Trophoblast cell (in vitro differentiated cells and primary cell): ENCODE measurements at regions not wholly inside any gene's neighbourhood (a gene's known extent, or its start where the extent isn't known, plus 50 kb on each side); places are given as distances from the start of the nearest gene placed in this dataset.
"Not testable (repeated sequence)": the region's sequence is repeated elsewhere in the genome, so short reads cannot be mapped to it uniquely, and the experiment has no call there.

Experiments
- DNase-seq, 2 donors: peaks; one replicate each; pipeline ENCODE4 v3.0.0-alpha.2; 2016
- H2AFZ ChIP-seq: 2 replicates; pipeline ENCODE4 v1.6.1; 2013; ENCODE audit warnings: low read length, moderate library complexity, mild to moderate bottlenecking; ENCODE audit not compliant: insufficient read depth, poor library complexity
- H2AK5ac ChIP-seq: 2 replicates; pipeline ENCODE4 v1.6.1; 2013; ENCODE audit warnings: mild to moderate bottlenecking, low read length
- H2BK120ac ChIP-seq: 2 replicates; pipeline ENCODE4 v1.6.1; 2013; ENCODE audit warnings: low read length, mild to moderate bottlenecking, moderate library complexity; ENCODE audit not compliant: insufficient read depth, poor library complexity
- H2BK12ac ChIP-seq: 2 replicates; pipeline ENCODE4 v1.6.1; 2013; ENCODE audit warnings: mild to moderate bottlenecking, low read length, moderate library complexity
- H2BK5ac ChIP-seq: 2 replicates; pipeline ENCODE4 v1.6.1; 2013; ENCODE audit warnings: low read length, low read depth, moderate library complexity, mild to moderate bottlenecking; ENCODE audit not compliant: poor library complexity
- H3K14ac ChIP-seq: 2 replicates; pipeline ENCODE4 v1.6.1; 2013; ENCODE audit warnings: mild to moderate bottlenecking, low read length
- H3K18ac ChIP-seq: 2 replicates; pipeline ENCODE4 v1.6.1; 2013; ENCODE audit warnings: mild to moderate bottlenecking, low read length
- H3K23ac ChIP-seq: 2 replicates; pipeline ENCODE4 v1.6.1; 2013; ENCODE audit warnings: low read length
- H3K27ac ChIP-seq: 2 replicates; pipeline ENCODE4 v1.5.1; 2013; ENCODE audit warnings: low read depth, mild to moderate bottlenecking, inconsistent platforms, low read length, moderate library complexity
- H3K27me3 ChIP-seq: 2 replicates; pipeline ENCODE4 v1.6.1; 2013; ENCODE audit warnings: inconsistent platforms, mild to moderate bottlenecking, low read length, moderate library complexity; ENCODE audit not compliant: insufficient read depth
- H3K36me3 ChIP-seq, 2 experiments: 1 replicate in 1 of 2; 2 replicates in 1 of 2; pipeline ENCODE4 v1.6.1; 2013; ENCODE audit warnings: low read length in 2 of 2, mild to moderate bottlenecking in 2 of 2, moderate library complexity in 1 of 2; ENCODE audit not compliant: insufficient read depth in 2 of 2, control insufficient read depth in 1 of 2
- H3K4ac ChIP-seq: 2 replicates; pipeline ENCODE4 v1.6.1; 2013; ENCODE audit warnings: low read depth, mild to moderate bottlenecking, low read length, moderate library complexity
- H3K4me1 ChIP-seq, 2 experiments: 1 replicate in 1 of 2; 2 replicates in 1 of 2; pipeline ENCODE4 v1.6.1; 2013; ENCODE audit warnings: low read length in 2 of 2, mild to moderate bottlenecking in 2 of 2, moderate library complexity in 1 of 2; ENCODE audit not compliant: insufficient read depth in 2 of 2, control insufficient read depth in 1 of 2
- H3K4me2 ChIP-seq: 2 replicates; pipeline ENCODE4 v1.6.1; 2013; ENCODE audit warnings: inconsistent platforms, mild to moderate bottlenecking, low read length, moderate library complexity
- H3K4me3 ChIP-seq: 2 replicates; pipeline ENCODE4 v1.5.1; 2013; ENCODE audit warnings: mild to moderate bottlenecking, low read depth, low read length, inconsistent platforms
- H3K79me1 ChIP-seq: one replicate; pipeline ENCODE4 v1.6.1; 2013; ENCODE audit warnings: low read length
- H3K79me2 ChIP-seq: 2 replicates; pipeline ENCODE4 v1.6.1; 2013; ENCODE audit warnings: low read length, mild to moderate bottlenecking; ENCODE audit not compliant: control insufficient read depth, insufficient read depth, poor library complexity
- H3K9ac ChIP-seq: 2 replicates; pipeline ENCODE4 v1.6.1; 2013; ENCODE audit warnings: mild to moderate bottlenecking, low read length
- H3K9me3 ChIP-seq: 2 replicates; pipeline ENCODE4 v1.6.1; 2013; ENCODE audit warnings: low read depth, mild to moderate bottlenecking, control low read depth, inconsistent platforms, low read length; ENCODE audit not compliant: insufficient read depth
- H4K12ac ChIP-seq: 2 replicates; pipeline ENCODE4 v1.6.1; 2013; ENCODE audit warnings: low read depth, mild to moderate bottlenecking, low read length, moderate library complexity
- H4K8ac ChIP-seq: 2 replicates; pipeline ENCODE4 v1.6.1; 2013; ENCODE audit warnings: low read depth, mild to moderate bottlenecking, low read length, moderate library complexity
- H4K91ac ChIP-seq: one replicate; pipeline ENCODE4 v1.6.1; 2013; ENCODE audit warnings: low read depth, mild to moderate bottlenecking, low read length, moderate library complexity
- WGBS: extraction: QIAGEN DNeasy Blood & Tissue Kit; methylation state at CpG from one replicate; pipeline ENCODE4 v1.1.7; 2013; ENCODE audit warnings: missing lambda C conversion rate; ENCODE audit not compliant: insufficient read length, insufficient coverage; ENCODE audit errors: extremely low coverage; 5-methylcytosine and 5-hydroxymethylcytosine counted together

DNA sequence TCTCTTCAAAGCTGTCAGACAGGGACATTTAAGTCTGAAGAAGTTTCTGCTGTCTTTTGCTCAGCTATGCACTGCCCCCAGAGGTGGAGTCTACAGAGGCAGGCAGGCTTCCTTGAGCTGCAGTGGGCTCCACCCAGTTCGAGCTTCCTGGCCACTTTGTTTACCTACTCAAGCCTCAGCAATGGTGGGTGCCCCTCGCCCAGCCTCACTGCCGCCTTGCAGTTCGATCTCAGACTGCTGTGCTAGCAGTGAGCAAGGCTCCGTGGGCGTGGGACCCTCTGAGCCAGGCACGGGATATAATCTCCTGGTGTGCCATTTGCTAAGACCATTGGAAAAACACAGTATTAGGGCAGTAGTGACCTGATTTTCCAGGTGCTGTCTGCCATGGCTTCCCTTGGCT, 1863.1 kb upstream of the PCDH7 start:
- not testable (repeated sequence) for H2BK120ac ChIP-seq, H4K91ac ChIP-seq, H3K79me2 ChIP-seq, H3K36me3 ChIP-seq, H3K4me3 ChIP-seq, DNase-seq, H3K9ac ChIP-seq, H2BK5ac ChIP-seq, H3K27me3 ChIP-seq, H3K79me1 ChIP-seq, H3K27ac ChIP-seq, H3K14ac ChIP-seq, H4K8ac ChIP-seq, H3K4me2 ChIP-seq, H3K4me1 ChIP-seq, H3K18ac ChIP-seq, H4K12ac ChIP-seq, H2AFZ ChIP-seq, H3K23ac ChIP-seq, H3K4ac ChIP-seq, H3K9me3 ChIP-seq, H2BK12ac ChIP-seq, H2AK5ac ChIP-seq
- no CpG with 5 or more reads among the region's 7 CpGs for whole genome bisulfite sequencing

GRCh38 chr4:28868841-28869240, 1851.3 kb upstream of the PCDH7 start:
- H4K12ac ChIP-seq: no peak overlapping the region
- no peak overlapping the region for H3K14ac ChIP-seq
- H3K9me3 ChIP-seq: no peaks in the 10 kb centered on the region
- H3K4me3 ChIP-seq: no peak overlapping the region
- no peak overlapping the region for H3K18ac ChIP-seq
- no peak overlapping the region for H3K4ac ChIP-seq
- no peak overlapping the region for H2AFZ ChIP-seq
- no peaks in the 10 kb centered on the region for H3K4me1 ChIP-seq
- no peak overlapping the region for H3K4me2 ChIP-seq
- no peak overlapping the region for H3K27ac ChIP-seq
- no peak overlapping the region for H4K8ac ChIP-seq
- H3K79me2 ChIP-seq: no peaks in the 10 kb centered on the region
- no peaks in the 10 kb centered on the region for H3K36me3 ChIP-seq
- H2AK5ac ChIP-seq: no peak overlapping the region
- H2BK12ac ChIP-seq: no peak overlapping the region
- no peak overlapping the region for H3K9ac ChIP-seq
- H3K79me1 ChIP-seq: no peaks in the 10 kb centered on the region
- H4K91ac ChIP-seq: no peak overlapping the region
- WGBS: no CpG with 5 or more reads among the region's 4 CpGs
- H3K27me3 ChIP-seq: no peaks in the 10 kb centered on the region
- DNase-seq: no peak
- no peak overlapping the region for H2BK5ac ChIP-seq
- no peak overlapping the region for H2BK120ac ChIP-seq
- no peak overlapping the region for H3K23ac ChIP-seq

DNA sequence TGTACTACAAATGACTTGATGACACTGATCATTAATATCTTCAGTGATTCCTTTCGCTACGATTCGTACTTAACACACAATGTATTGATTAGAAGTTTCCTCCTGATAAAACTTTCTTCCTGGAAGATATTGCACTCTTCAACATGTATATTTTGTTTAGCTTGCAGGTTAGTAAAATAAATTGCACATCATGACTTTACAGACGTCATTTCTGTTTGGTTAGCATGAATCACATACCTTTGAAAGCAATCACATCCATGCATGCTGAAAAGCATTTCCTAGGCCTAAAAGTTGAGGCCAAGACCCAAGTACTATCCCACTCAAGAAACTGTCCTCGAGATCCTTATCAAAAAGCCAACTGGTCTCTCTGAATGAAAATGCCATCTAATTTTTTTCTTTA, 1841.0 kb upstream of the PCDH7 start:
- no peaks in the 10 kb centered on the region for H3K36me3 ChIP-seq
- H2BK5ac ChIP-seq: no peak overlapping the region
- no peak overlapping the region for H2BK12ac ChIP-seq
- no peak overlapping the region for H3K23ac ChIP-seq
- H2BK120ac ChIP-seq: no peak overlapping the region
- H4K12ac ChIP-seq: no peak overlapping the region
- no peak overlapping the region for H3K18ac ChIP-seq
- no peaks in the 10 kb centered on the region for H3K4me1 ChIP-seq
- H4K8ac ChIP-seq: no peak overlapping the region
- H3K79me1 ChIP-seq: no peaks in the 10 kb centered on the region
- H3K79me2 ChIP-seq: no peaks in the 10 kb centered on the region
- no peak for DNase-seq
- H2AFZ ChIP-seq: no peak overlapping the region
- no peak overlapping the region for H3K27ac ChIP-seq
- no CpG with 5 or more reads among the region's 5 CpGs for WGBS
- H3K14ac ChIP-seq: no peak overlapping the region
- no peak overlapping the region for H4K91ac ChIP-seq
- H3K4me3 ChIP-seq: no peak overlapping the region
- H3K4ac ChIP-seq: no peak overlapping the region
- no peaks in the 10 kb centered on the region for H3K27me3 ChIP-seq
- H3K4me2 ChIP-seq: no peak overlapping the region
- H3K9me3 ChIP-seq: no peaks in the 10 kb centered on the region
- H2AK5ac ChIP-seq: no peak overlapping the region
- H3K9ac ChIP-seq: no peak overlapping the region

- Histone ChIP-seq H3K4me2 (no peak overlapping the region), H3K18ac (no peak overlapping the region)
Observed at GRCh38 chr4:28879900-28880299, 1840.3 kb upstream of the PCDH7 start.

More at GRCh38 chr4:28879900-28880299, 1840.3 kb upstream of the PCDH7 start:
- Histone ChIP-seq H4K8ac (no peak overlapping the region), H3K4me3 (no peak overlapping the region), H4K91ac (no peak overlapping the region), H3K27me3 (no peaks in the 10 kb centered on the region), H3K36me3 (no peaks in the 10 kb centered on the region), H3K14ac (no peak overlapping the region), H3K9ac (no peak overlapping the region), H2BK12ac (no peak overlapping the region), H3K4ac (no peak overlapping the region), H4K12ac (no peak overlapping the region), H3K27ac (no peak overlapping the region), H2AFZ (no peak overlapping the region), H3K9me3 (no peaks in the 10 kb centered on the region), H3K23ac (no peak overlapping the region), H3K4me1 (no peaks in the 10 kb centered on the region), H2AK5ac (no peak overlapping the region), H3K79me1 (no peaks in the 10 kb centered on the region), H3K79me2 (no peaks in the 10 kb centered on the region), H2BK120ac (no peak overlapping the region), H2BK5ac (no peak overlapping the region)
- DNase-seq: no peak
- no CpG with 5 or more reads among the region's 2 CpGs for WGBS
